ENCODE measurements at regions not wholly inside any gene's neighbourhood (a gene's known extent, or its start where the extent isn't known, plus 50 kb on each side); places are given as distances from the start of the nearest gene placed in this dataset.

DNA sequence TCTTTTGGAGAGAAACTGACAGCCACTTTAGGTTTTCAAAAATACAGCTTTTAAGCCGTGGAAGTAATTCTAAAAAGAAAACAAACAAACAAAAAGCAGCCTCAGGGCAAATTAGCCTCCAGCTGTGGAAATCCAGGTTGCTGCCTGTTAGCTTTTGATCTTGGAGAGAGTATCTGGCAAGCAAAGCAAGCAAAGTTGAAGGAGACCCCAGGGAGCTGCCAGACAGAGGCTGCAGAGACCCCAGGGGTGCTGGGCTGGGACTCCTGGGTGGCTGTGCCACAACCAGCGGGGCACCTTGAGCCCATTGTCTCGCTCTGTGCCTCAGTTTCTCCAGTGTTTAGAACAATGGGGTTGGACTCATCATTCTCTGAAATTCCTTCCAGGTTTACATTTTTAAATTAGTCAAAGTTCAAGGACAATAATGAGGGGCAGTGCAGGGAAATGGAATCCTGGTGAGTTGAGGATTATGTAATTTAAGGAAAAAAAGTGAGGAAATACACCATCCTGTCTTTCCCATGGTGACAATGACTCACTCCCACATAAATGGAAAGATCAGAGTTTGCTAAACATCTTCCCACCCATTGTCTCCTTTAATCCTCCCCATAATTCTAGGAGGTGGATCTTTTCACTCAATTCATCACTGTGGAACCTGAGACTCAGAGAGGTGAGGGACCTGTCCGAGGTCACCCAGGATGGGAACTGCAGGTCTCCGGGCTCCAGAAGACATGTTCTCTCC is 480.5 kb downstream of the MATN1 start:
- H3K4me3 ChIP-seq (ENCODE audit: insufficient read length, low read depth) = no peak overlapping the region
- H3K9ac ChIP-seq (ENCODE audit: insufficient read length, low read depth) = no peak overlapping the region
- peaks cover 17% of the 10 kb centered on the region for H3K4me1 ChIP-seq (ENCODE audit: insufficient read depth, insufficient read length)
- peaks cover 13% of the 10 kb centered on the region for H3K9me3 ChIP-seq (ENCODE audit: insufficient read depth, low read length)
- DNase-seq (ENCODE audit: low read depth, low spot score) = peak; percentile 13
- TF ChIP-seq YY1 (IDR thresholded peaks at IDR 0.05; ENCODE audit: insufficient read depth, insufficient read length) (no peak), SUZ12 (IDR thresholded peaks at IDR 0.05; ENCODE audit: extremely low read depth, insufficient read depth, insufficient read length) (no peak), ZNF274 (IDR thresholded peaks at IDR 0.05; ENCODE audit: low read depth, low read length) (no peak)
- peaks cover 3% of the 10 kb centered on the region for H3K27me3 ChIP-seq (ENCODE audit: insufficient read depth, insufficient read length)
- no peaks in the 10 kb centered on the region for H3K36me3 ChIP-seq (ENCODE audit: insufficient read depth, insufficient read length, low read length)

DNA sequence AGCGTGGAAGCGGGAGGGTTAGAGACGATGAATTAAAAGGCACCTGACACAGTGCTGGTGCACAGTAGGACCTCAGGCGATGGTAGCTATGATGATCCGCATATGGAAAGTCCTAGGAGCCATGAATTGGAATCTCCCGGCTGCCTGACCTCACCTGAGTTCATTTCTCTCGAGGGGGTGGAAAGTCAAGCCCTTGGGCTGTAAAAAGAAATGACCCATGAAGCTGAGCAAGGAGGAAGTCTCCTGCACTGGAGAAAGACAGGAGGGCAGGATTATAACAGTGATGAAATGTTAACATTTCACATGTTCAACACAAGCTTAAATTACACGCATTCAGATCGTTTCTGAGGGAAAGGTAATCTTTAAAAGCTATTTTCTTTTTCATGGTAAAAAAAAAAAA is 481.2 kb downstream of the MATN1 start:
- Histone ChIP-seq H3K4me3 (ENCODE audit: insufficient read length, low read depth) (no peak overlapping the region), H3K9me3 (ENCODE audit: insufficient read depth, low read length) (peaks cover 15% of the 10 kb centered on the region), H3K4me1 (ENCODE audit: insufficient read depth, insufficient read length) (peaks cover 17% of the 10 kb centered on the region), H3K27me3 (ENCODE audit: insufficient read depth, insufficient read length) (no peaks in the 10 kb centered on the region), H3K9ac (ENCODE audit: insufficient read length, low read depth) (no peak overlapping the region), H3K36me3 (ENCODE audit: insufficient read depth, insufficient read length, low read length) (no peaks in the 10 kb centered on the region)
- no peak for TF ChIP-seq YY1 (IDR thresholded peaks at IDR 0.05; ENCODE audit: insufficient read depth, insufficient read length)
- no peak for DNase-seq (ENCODE audit: low read depth, low spot score)

DNA sequence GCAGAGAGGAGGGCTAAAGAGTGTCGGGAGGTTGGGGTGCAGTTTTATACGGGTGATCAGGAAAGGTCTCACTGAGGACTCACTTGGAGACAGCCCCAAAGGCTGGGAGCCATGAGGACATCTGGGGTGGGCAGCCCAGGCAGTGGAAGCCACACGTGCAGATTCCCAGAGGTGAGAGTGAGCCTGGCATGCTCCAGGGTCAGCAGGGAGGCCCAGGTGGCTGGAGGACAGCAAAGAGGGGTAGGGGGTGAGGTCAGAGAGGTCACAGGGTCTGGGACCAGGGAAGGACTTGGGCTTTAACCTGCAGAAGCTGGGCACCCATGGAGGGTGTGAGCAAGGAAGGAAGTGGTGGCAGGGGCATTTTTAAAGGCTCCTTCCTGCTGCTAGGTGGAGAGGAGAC is 481.7 kb downstream of the MATN1 start:
- H3K9ac ChIP-seq (ENCODE audit: insufficient read length, low read depth) = no peak overlapping the region
- H3K9me3 ChIP-seq (ENCODE audit: insufficient read depth, low read length) = peaks cover 15% of the 10 kb centered on the region
- no peak overlapping the region for H3K4me3 ChIP-seq (ENCODE audit: insufficient read length, low read depth)
- no peak for DNase-seq (ENCODE audit: low read depth, low spot score)
- peaks cover 17% of the 10 kb centered on the region for H3K4me1 ChIP-seq (ENCODE audit: insufficient read depth, insufficient read length)
- no peaks in the 10 kb centered on the region for H3K27me3 ChIP-seq (ENCODE audit: insufficient read depth, insufficient read length)
- H3K36me3 ChIP-seq (ENCODE audit: insufficient read depth, insufficient read length, low read length) = no peaks in the 10 kb centered on the region
- TF ChIP-seq YY1 (IDR thresholded peaks at IDR 0.05; ENCODE audit: insufficient read depth, insufficient read length) (no peak), SUZ12 (IDR thresholded peaks at IDR 0.05; ENCODE audit: extremely low read depth, insufficient read depth, insufficient read length) (no peak), ZNF274 (IDR thresholded peaks at IDR 0.05; ENCODE audit: low read depth, low read length) (no peak)

DNA sequence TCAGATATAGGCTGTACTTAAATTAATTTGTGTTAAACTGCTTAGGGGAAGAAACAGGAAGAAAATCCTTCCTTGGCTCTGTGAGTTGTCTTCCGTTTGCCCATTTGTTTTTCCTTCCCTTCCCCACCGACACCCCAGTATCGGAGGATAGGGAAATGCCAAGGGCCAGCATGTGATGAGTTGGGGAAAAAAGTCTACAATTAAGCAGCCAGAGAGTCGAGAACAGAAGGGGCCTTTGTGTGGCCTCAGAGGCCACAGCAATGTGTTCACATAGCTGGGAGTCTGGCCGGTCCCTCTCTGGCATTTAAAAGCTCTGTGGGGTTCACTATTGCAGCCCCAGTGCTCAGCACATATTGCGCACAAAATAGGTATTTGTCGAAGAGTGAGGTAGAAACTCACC is 489.3 kb downstream of the MATN1 start:
- DNase-seq (ENCODE audit: low read depth, low spot score) = no peak
- Histone ChIP-seq H3K27me3 (ENCODE audit: insufficient read depth, insufficient read length) (no peaks in the 10 kb centered on the region), H3K36me3 (ENCODE audit: insufficient read depth, insufficient read length, low read length) (no peaks in the 10 kb centered on the region), H3K4me3 (ENCODE audit: insufficient read length, low read depth) (no peak overlapping the region), H3K4me1 (ENCODE audit: insufficient read depth, insufficient read length) (peaks cover 2% of the 10 kb centered on the region), H3K9me3 (ENCODE audit: insufficient read depth, low read length) (peaks cover 13% of the 10 kb centered on the region), H3K9ac (ENCODE audit: insufficient read length, low read depth) (no peak overlapping the region)
- TF ChIP-seq SUZ12 (IDR thresholded peaks at IDR 0.05; ENCODE audit: extremely low read depth, insufficient read depth, insufficient read length) = no peak
- TF ChIP-seq ZNF274 (IDR thresholded peaks at IDR 0.05; ENCODE audit: low read depth, low read length) = no peak
- no peak for TF ChIP-seq YY1 (IDR thresholded peaks at IDR 0.05; ENCODE audit: insufficient read depth, insufficient read length)

DNA sequence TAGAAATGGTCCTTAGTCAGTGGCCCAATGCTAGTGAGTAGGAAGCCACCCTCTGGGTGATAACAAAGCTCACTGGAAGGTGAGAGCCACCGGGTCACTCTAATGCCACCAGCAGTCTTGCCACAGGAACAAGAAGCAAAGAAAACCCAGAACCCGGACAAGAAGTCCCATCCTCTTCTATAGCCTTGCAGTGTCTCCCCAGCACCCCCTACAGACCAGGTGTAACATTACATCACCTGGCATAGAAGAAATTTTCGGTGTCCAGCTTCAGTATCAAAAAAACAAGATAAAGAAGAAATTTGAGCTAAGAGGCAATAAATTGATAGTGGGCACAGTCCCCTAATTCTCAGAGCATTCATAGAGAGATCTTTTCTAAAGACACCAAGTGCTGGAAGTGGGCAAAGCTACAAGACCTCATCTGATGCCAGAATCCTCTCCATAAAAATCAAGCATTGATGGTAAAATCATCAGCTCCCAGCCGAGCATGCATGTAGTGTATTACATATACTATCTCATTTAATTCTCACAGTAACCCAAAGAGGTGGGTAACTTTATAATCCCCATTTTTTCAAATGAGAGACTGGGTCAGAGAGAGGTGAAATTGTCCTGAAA is 491.0 kb downstream of the MATN1 start:
- Histone ChIP-seq H3K4me1 (ENCODE audit: insufficient read depth, insufficient read length) (peaks cover 2% of the 10 kb centered on the region), H3K4me3 (ENCODE audit: insufficient read length, low read depth) (no peak overlapping the region), H3K9me3 (ENCODE audit: insufficient read depth, low read length) (no peaks in the 10 kb centered on the region), H3K36me3 (ENCODE audit: insufficient read depth, insufficient read length, low read length) (no peaks in the 10 kb centered on the region), H3K9ac (ENCODE audit: insufficient read length, low read depth) (no peak overlapping the region), H3K27me3 (ENCODE audit: insufficient read depth, insufficient read length) (no peaks in the 10 kb centered on the region)
- DNase-seq (ENCODE audit: low read depth, low spot score) = peak; percentile 47
- TF ChIP-seq ZNF274 (IDR thresholded peaks at IDR 0.05; ENCODE audit: low read depth, low read length) (no peak), SUZ12 (IDR thresholded peaks at IDR 0.05; ENCODE audit: extremely low read depth, insufficient read depth, insufficient read length) (no peak), YY1 (IDR thresholded peaks at IDR 0.05; ENCODE audit: insufficient read depth, insufficient read length) (no peak)

DNA sequence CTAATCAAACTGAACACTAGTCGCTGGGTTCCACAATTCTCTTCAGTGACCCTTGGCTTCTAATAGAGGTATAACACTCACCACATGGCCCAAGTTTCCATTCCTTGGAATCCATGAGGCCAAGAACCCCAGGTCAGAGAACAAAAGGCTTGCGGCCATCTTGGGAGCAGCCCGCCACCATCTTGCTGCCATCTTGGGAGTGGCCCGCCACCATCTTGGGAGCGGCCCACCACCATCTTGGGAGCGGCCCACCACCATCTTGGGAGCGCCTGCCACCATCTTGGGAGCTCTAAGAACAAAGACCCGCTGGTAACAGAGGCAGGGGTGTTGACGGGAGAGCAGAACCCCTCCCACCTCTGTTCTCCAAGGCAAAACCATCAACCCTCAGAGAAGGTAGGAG is 493.4 kb downstream of the MATN1 start:
- no peak overlapping the region for H3K4me3 ChIP-seq (ENCODE audit: insufficient read length, low read depth)
- peaks cover 6% of the 10 kb centered on the region for H3K4me1 ChIP-seq (ENCODE audit: insufficient read depth, insufficient read length)
- no peaks in the 10 kb centered on the region for H3K36me3 ChIP-seq (ENCODE audit: insufficient read depth, insufficient read length, low read length)
- no peak for DNase-seq (ENCODE audit: low read depth, low spot score)
- no peaks in the 10 kb centered on the region for H3K27me3 ChIP-seq (ENCODE audit: insufficient read depth, insufficient read length)
- TF ChIP-seq YY1 (IDR thresholded peaks at IDR 0.05; ENCODE audit: insufficient read depth, insufficient read length) (no peak), ZNF274 (IDR thresholded peaks at IDR 0.05; ENCODE audit: low read depth, low read length) (no peak)
- H3K9me3 ChIP-seq (ENCODE audit: insufficient read depth, low read length) = no peaks in the 10 kb centered on the region
- no peak overlapping the region for H3K9ac ChIP-seq (ENCODE audit: insufficient read length, low read depth)

DNA sequence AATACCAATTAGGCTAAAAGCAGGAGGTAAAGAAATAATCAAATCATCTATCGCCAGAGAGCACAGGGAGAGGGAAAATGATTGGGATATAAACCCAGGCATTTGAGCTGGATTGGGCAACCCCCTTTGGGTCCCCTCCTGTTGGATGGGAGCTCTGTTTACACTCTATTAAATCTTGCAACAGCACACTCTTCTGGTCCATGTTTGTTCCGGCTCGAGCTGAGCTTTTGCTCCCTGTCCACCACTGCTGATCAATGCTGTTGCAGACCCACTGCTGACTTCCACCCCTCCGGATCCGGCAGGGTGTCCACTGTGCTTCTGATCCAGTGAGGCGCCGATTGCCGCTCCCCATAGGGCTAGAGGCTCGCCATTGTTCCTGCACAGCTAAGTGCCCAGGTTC is 493.8 kb downstream of the MATN1 start:
- TF ChIP-seq SUZ12 (IDR thresholded peaks at IDR 0.05; ENCODE audit: extremely low read depth, insufficient read depth, insufficient read length) (no peak), YY1 (IDR thresholded peaks at IDR 0.05; ENCODE audit: insufficient read depth, insufficient read length) (no peak), ZNF274 (IDR thresholded peaks at IDR 0.05; ENCODE audit: low read depth, low read length) (no peak)
- no peak for DNase-seq (ENCODE audit: low read depth, low spot score)
- peaks cover 6% of the 10 kb centered on the region for H3K4me1 ChIP-seq (ENCODE audit: insufficient read depth, insufficient read length)
- H3K36me3 ChIP-seq (ENCODE audit: insufficient read depth, insufficient read length, low read length) = no peaks in the 10 kb centered on the region
- no peaks in the 10 kb centered on the region for H3K9me3 ChIP-seq (ENCODE audit: insufficient read depth, low read length)
- no peak overlapping the region for H3K4me3 ChIP-seq (ENCODE audit: insufficient read length, low read depth)
- no peak overlapping the region for H3K9ac ChIP-seq (ENCODE audit: insufficient read length, low read depth)
- no peaks in the 10 kb centered on the region for H3K27me3 ChIP-seq (ENCODE audit: insufficient read depth, insufficient read length)

Measured in NT2/D1 (cell line).